ENCODE measurements at regions not wholly inside any gene's neighbourhood (a gene's known extent, or its start where the extent isn't known, plus 50 kb on each side); places are given as distances from the start of the nearest gene placed in this dataset.
"Not testable (repeated sequence)": the region's sequence is repeated elsewhere in the genome, so short reads cannot be mapped to it uniquely, and the experiment has no call there.

GRCh38 chr6:74402781-74403180 lies 706.8 kb downstream of the CD109 start:
- Histone ChIP-seq H3K27me3 (ENCODE audit: control insufficient read depth in 2 of 2, insufficient read depth in 2 of 2, low read length in 2 of 2) (no peaks in the 10 kb centered on the region), H3K4me2 (ENCODE audit: insufficient read depth, low read length) (no peak overlapping the region), H3K9me1 (ENCODE audit: control insufficient read depth, insufficient read depth, low read length) (no peaks in the 10 kb centered on the region), H3K79me2 (ENCODE audit: control insufficient read depth, insufficient read depth, low read length) (no peaks in the 10 kb centered on the region), H4K20me1 (replicated peaks; ENCODE audit: control insufficient read depth, insufficient read depth, low read length) (no peaks in the 10 kb centered on the region), H3K9me3 (replicated peaks; ENCODE audit: control insufficient read depth, insufficient read depth, low read depth, low read length) (no peaks in the 10 kb centered on the region), H3K4me3 (no peak overlapping the region), H3K9ac (ENCODE audit: insufficient read depth in 1 of 2, low read depth in 2 of 2, low read length in 2 of 2) (no peak overlapping the region), H2AFZ (ENCODE audit: low read depth, low read length) (no peak overlapping the region), H3K4me1 (replicated peaks in 1 of 2; ENCODE audit: control insufficient read depth in 2 of 2, insufficient read depth in 2 of 2, low read length in 2 of 2) (no peaks in the 10 kb centered on the region), H3K27ac (ENCODE audit: extremely low read depth, low read depth, low read length) (no peak overlapping the region), H3K36me3 (ENCODE audit: control insufficient read depth, insufficient read depth, low read length) (no peaks in the 10 kb centered on the region)
- DNase-seq (ENCODE audit: extremely low read depth in 1 of 4, low spot score in 3 of 4) (no peak), ATAC-seq (no peak), FAIRE-seq (no peak)
- TF ChIP-seq SRSF7 (optimal IDR thresholded peaks at IDR 0.05; ENCODE audit: low read depth, low read length) = no peak
- TF ChIP-seq TCF3 (CRISPR knock-in tag; IDR thresholded peaks at IDR 0.05) = no peak
- TF ChIP-seq NCOA1 (IDR thresholded peaks at IDR 0.05; ENCODE audit: low read depth) = no peak
- no peak for TF ChIP-seq POLR2A (conservative IDR thresholded peaks at IDR 0.05)
- TF ChIP-seq, protein P1, sequence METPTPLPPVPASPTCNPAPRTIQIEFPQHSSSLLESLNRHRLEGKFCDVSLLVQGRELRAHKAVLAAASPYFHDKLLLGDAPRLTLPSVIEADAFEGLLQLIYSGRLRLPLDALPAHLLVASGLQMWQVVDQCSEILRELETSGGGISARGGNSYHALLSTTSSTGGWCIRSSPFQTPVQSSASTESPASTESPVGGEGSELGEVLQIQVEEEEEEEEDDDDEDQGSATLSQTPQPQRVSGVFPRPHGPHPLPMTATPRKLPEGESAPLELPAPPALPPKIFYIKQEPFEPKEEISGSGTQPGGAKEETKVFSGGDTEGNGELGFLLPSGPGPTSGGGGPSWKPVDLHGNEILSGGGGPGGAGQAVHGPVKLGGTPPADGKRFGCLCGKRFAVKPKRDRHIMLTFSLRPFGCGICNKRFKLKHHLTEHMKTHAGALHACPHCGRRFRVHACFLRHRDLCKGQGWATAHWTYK (CRISPR knock-in tag; IDR thresholded peaks at IDR 0.05) = no peak
- no peak for TF ChIP-seq MTA1 (IDR thresholded peaks at IDR 0.05; ENCODE audit: borderline replicate concordance)
- TF ChIP-seq, protein P2, sequence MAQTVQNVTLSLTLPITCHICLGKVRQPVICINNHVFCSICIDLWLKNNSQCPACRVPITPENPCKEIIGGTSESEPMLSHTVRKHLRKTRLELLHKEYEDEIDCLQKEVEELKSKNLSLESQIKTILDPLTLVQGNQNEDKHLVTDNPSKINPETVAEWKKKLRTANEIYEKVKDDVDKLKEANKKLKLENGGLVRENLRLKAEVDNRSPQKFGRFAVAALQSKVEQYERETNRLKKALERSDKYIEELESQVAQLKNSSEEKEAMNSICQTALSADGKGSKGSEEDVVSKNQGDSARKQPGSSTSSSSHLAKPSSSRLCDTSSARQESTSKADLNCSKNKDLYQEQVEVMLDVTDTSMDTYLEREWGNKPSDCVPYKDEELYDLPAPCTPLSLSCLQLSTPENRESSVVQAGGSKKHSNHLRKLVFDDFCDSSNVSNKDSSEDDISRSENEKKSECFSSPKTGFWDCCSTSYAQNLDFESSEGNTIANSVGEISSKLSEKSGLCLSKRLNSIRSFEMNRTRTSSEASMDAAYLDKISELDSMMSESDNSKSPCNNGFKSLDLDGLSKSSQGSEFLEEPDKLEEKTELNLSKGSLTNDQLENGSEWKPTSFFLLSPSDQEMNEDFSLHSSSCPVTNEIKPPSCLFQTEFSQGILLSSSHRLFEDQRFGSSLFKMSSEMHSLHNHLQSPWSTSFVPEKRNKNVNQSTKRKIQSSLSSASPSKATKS (CRISPR knock-in tag; IDR thresholded peaks at IDR 0.05) = no peak
- no peak for TF ChIP-seq POLR2AphosphoS2 (IDR thresholded peaks at IDR 0.05; ENCODE audit: low read length)
- no peak for TF ChIP-seq NFE2 (IDR thresholded peaks at IDR 0.05; ENCODE audit: low read depth)
- BruUV-seq (replicated peaks) = no TSS peak
- POLR2A ChIA-PET = no interaction called here
- in situ Hi-C loops (cut with MboI) (no loop called here), intact Hi-C loops (cut with micrococcal nuclease) (no loop called here)
- CTCF ChIA-PET (ENCODE audit: low intra/inter-chr PET ratio) = no interaction called here

GRCh38 chr6:74378437-74378836 lies 682.4 kb downstream of the CD109 start:
- H3K4me2 ChIP-seq (ENCODE audit: insufficient read depth, low read length); CTCF ChIA-PET (ENCODE audit: low intra/inter-chr PET ratio); H3K4me1 ChIP-seq (replicated peaks in 1 of 2; ENCODE audit: control insufficient read depth in 2 of 2, insufficient read depth in 2 of 2, low read length in 2 of 2); BruUV-seq (replicated peaks); H3K27me3 ChIP-seq (ENCODE audit: control insufficient read depth in 2 of 2, insufficient read depth in 2 of 2, low read length in 2 of 2); H3K9me1 ChIP-seq (ENCODE audit: control insufficient read depth, insufficient read depth, low read length); H3K27ac ChIP-seq (ENCODE audit: extremely low read depth, low read depth, low read length); in situ Hi-C loops (cut with MboI); H3K79me2 ChIP-seq (ENCODE audit: control insufficient read depth, insufficient read depth, low read length); ATAC-seq; DNase-seq (ENCODE audit: extremely low read depth in 1 of 4, low spot score in 3 of 4); H3K9me3 ChIP-seq (replicated peaks; ENCODE audit: control insufficient read depth, insufficient read depth, low read depth, low read length); intact Hi-C loops (cut with micrococcal nuclease); H4K20me1 ChIP-seq (replicated peaks; ENCODE audit: control insufficient read depth, insufficient read depth, low read length); H3K36me3 ChIP-seq (ENCODE audit: control insufficient read depth, insufficient read depth, low read length); H2AFZ ChIP-seq (ENCODE audit: low read depth, low read length); H3K4me3 ChIP-seq; FAIRE-seq; H3K9ac ChIP-seq (ENCODE audit: insufficient read depth in 1 of 2, low read depth in 2 of 2, low read length in 2 of 2): not testable (repeated sequence)
- WGBS (ENCODE audit: insufficient coverage, low coverage, missing lambda C conversion rate) = 0% methylated on average over 10 of the region's 10 CpGs
- POLR2A ChIA-PET = interaction anchor here (0.6 kb wide), 1 partner anchor 143 kb away, joined by 4 read pairs; no protein-coding TSS in a partner anchor

All from K562 (cell line).